ENCODE measurements at regions not wholly inside any gene's neighbourhood (a gene's known extent, or its start where the extent isn't known, plus 50 kb on each side); places are given as distances from the start of the nearest gene placed in this dataset.

DNA sequence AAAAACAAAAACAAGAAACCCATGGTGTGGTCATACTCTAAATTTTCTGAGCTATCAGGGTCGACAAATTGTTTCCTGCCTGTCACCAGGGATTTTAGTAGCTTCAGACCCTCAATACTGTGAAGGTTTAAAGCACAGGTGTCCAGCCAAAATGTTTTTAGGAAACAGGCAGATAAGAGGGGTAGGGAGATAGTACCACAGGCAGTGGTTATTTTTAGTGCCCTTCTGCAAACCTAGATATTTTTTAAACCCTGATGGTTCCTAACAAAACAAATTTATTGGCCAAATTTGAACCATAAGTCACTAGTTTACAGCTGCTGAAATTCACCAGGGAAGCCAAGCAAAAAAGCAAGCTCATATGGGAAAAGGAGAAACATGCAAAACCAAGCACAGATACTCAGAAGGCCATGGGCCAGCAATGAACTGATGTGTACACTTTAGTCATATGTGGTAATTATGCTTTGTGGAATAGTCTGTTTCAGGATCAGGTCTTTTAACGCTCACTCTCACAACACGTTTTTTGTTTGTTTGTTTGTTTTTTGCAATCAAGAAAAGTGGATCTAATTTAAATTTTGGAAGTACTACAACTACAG, 156.8 kb upstream of the STK17B start:
- TF ChIP-seq CTCF (IDR thresholded peaks at IDR 0.05): no peak
- TF ChIP-seq POLR2A (IDR thresholded peaks at IDR 0.05): no peak
- no peak for TF ChIP-seq POLR2AphosphoS5 (IDR thresholded peaks at IDR 0.05; ENCODE audit: insufficient read depth in 1 of 2, low read depth in 1 of 2)

Data from vagina (tissue), 2 donors.